PC-3 (cell line): ENCODE measurements at regions not wholly inside any gene's neighbourhood (a gene's known extent, or its start where the extent isn't known, plus 50 kb on each side); places are given as distances from the start of the nearest gene placed in this dataset.

ENCODE experiments used
- ATAC-seq: fragments of 200-7000 bp; cut with Tn5 transposase; 2 replicates; pipeline ENCODE4 v1.9.1; 2020; ENCODE audit warnings: mild to moderate bottlenecking, moderate library complexity
- BruUV-seq: library from RNA; stranded (reverse); fragments of 400-500 nt; replicated peaks from 2 replicates; lab custom pipeline; 2021; lab: Mats Ljungman, UMichigan
- CTCF ChIA-PET: fragments of 300-600 bp; sonication (Branson Sonifier 250); formaldehyde crosslinking; loops from one replicate; lab custom pipeline; 2022; ENCODE audit warnings: antibody characterized with exemption; lab: Charles Lee
- POLR2A ChIA-PET: fragments of 300-600 bp; sonication (Branson Sonifier 250); formaldehyde crosslinking; loops from one replicate; lab custom pipeline; 2022; ENCODE audit warnings: antibody characterized with exemption; ENCODE audit not compliant: unreplicated experiment; lab: Charles Lee
- DNase-seq: peaks from one replicate; pipeline ENCODE4 v3.0.0-alpha.2; 2015
- H2AFZ ChIP-seq: fragments of 300-600 bp; sonication (generic); 2 replicates; pipeline ENCODE4 v1.6.0; 2016; ENCODE audit warnings: antibody characterized with exemption, low read length
- H3F3A ChIP-seq: fragments of 300-600 bp; sonication (generic); one replicate; pipeline ENCODE4 v1.6.0; 2017; ENCODE audit warnings: antibody characterized with exemption, low read length, control low read depth, mild to moderate bottlenecking; ENCODE audit not compliant: unreplicated experiment
- H3K27ac ChIP-seq: fragments of 300-600 bp; sonication (generic); 2 replicates; pipeline ENCODE4 v1.5.1; 2016; ENCODE audit warnings: mild to moderate bottlenecking, low read length
- H3K27me3 ChIP-seq: fragments of 300-600 bp; sonication (generic); 2 replicates; pipeline ENCODE4 v1.6.1; 2016; ENCODE audit warnings: low read length, mixed read lengths
- H3K36me3 ChIP-seq: fragments of 300-600 bp; sonication (generic); 2 replicates; pipeline ENCODE4 v1.6.1; 2016; ENCODE audit warnings: low read depth, mixed run types, low read length, mixed read lengths
- H3K4me1 ChIP-seq: fragments of 300-600 bp; sonication (generic); 2 replicates; pipeline ENCODE4 v1.5.1; 2016; ENCODE audit warnings: low read length; ENCODE audit not compliant: insufficient read depth
- H3K4me2 ChIP-seq: fragments of 300-600 bp; sonication (generic); 2 replicates; pipeline ENCODE4 v1.6.0; 2016; ENCODE audit warnings: low read length
- H3K4me3 ChIP-seq: fragments of 300-600 bp; sonication (generic); 2 replicates; pipeline ENCODE4 v1.5.1; 2016; ENCODE audit warnings: mild to moderate bottlenecking, low read length, mixed read lengths
- H3K79me2 ChIP-seq: fragments of 300-600 bp; sonication (generic); 2 replicates; pipeline ENCODE4 v1.6.1; 2017; ENCODE audit warnings: low read length, mixed read lengths
- H3K9ac ChIP-seq: fragments of 300-600 bp; sonication (generic); 2 replicates; pipeline ENCODE4 v1.6.0; 2016; ENCODE audit warnings: mild to moderate bottlenecking, low read length
- H3K9me2 ChIP-seq: fragments of 300-600 bp; sonication (generic); replicated peaks from 2 replicates; pipeline ENCODE4 v1.6.1; 2016; ENCODE audit warnings: mixed run types, low read length, mixed read lengths
- H3K9me3 ChIP-seq: fragments of 300-600 bp; sonication (generic); 2 replicates; pipeline ENCODE4 v1.6.1; 2016; ENCODE audit warnings: low read length, mixed read lengths
- H4K20me1 ChIP-seq: fragments of 300-600 bp; sonication (generic); 2 replicates; pipeline ENCODE4 v1.6.1; 2016; ENCODE audit warnings: low read length, mixed read lengths
- CTCF ChIP-seq: fragments of 300-600 bp; sonication (generic); conservative IDR thresholded peaks from 2 replicates; pipeline ENCODE4 v1.5.1; 2017; ENCODE audit warnings: antibody characterized with exemption, low read depth, mild to moderate bottlenecking, low read length
- EZH2 ChIP-seq: fragments of 300-600 bp; sonication (generic); IDR thresholded peaks from one replicate; pipeline ENCODE4 v1.6.1; 2017; ENCODE audit warnings: antibody characterized with exemption, mild to moderate bottlenecking, low read length; ENCODE audit not compliant: unreplicated experiment
- EZH2phosphoT487 ChIP-seq: fragments of 300-600 bp; sonication (generic); IDR thresholded peaks from 2 replicates; pipeline ENCODE4 v1.6.1; 2018; ENCODE audit warnings: mild to moderate bottlenecking, antibody characterized with exemption, low read length, borderline replicate concordance
- intact Hi-C: fragments of 100-400 bp; cut with micrococcal nuclease; formaldehyde crosslinking; loops from 2 replicates; pipeline ENCODE4 v1.9.0; 2023

GRCh38 chr12:131312793-131313545 is 359.3 kb downstream of the ADGRD1 start:
- no peak overlapping the region for H3K4me2 ChIP-seq
- no peak overlapping the region for H3K27ac ChIP-seq
- no peak overlapping the region for H3K4me3 ChIP-seq
- ATAC-seq = no peak
- DNase-seq = no peak
- no peaks in the 10 kb centered on the region for H3K36me3 ChIP-seq
- H3K79me2 ChIP-seq = no peaks in the 10 kb centered on the region
- peaks cover 18% of the 10 kb centered on the region for H3K27me3 ChIP-seq
- no peaks in the 10 kb centered on the region for H4K20me1 ChIP-seq
- no peaks in the 10 kb centered on the region for H3F3A ChIP-seq
- CTCF ChIA-PET = no interaction called here
- no peaks in the 10 kb centered on the region for H3K4me1 ChIP-seq
- no peak overlapping the region for H2AFZ ChIP-seq
- H3K9me3 ChIP-seq = no peaks in the 10 kb centered on the region
- no peak overlapping the region for H3K9ac ChIP-seq
- POLR2A ChIA-PET = no interaction called here
- no TSS peak for BruUV-seq
- H3K9me2 ChIP-seq = 0 out of 2 replicates have a peak, but pooled peaks cover 3% of the 10 kb centered on the region
- no peak for TF ChIP-seq EZH2phosphoT487
- no peak for TF ChIP-seq EZH2
- TF ChIP-seq CTCF = no peak
- intact Hi-C loops = no loop called here

DNA sequence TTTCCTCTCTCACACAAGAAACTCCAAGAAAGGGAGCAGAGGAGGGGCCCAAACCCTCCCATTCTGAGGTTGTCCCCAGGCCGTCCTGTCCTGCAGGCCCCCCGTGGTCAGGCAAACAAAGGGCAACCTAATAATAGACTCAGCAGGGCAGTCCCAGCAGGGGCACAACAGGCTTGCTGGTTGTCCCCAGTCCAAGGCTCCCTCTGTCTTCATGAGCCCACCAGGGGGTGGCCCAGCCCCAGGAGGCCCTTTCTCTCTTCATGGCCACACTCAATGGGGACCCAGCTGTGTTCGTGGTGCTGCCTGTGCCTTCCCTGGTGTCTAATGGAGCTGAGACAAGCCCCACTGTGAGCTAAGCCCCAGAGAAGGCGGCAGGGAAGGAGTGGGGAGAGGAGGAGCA is 359.9 kb downstream of the ADGRD1 start:
- no TSS peak for BruUV-seq
- Histone ChIP-seq H3F3A (no peaks in the 10 kb centered on the region), H3K9ac (no peak overlapping the region), H2AFZ (no peak overlapping the region), H3K27me3 (peaks cover 18% of the 10 kb centered on the region), H3K9me2 (0 out of 2 replicates have a peak, but pooled peaks cover 3% of the 10 kb centered on the region), H4K20me1 (no peaks in the 10 kb centered on the region), H3K4me2 (no peak overlapping the region), H3K4me3 (no peak overlapping the region), H3K27ac (no peak overlapping the region), H3K79me2 (no peaks in the 10 kb centered on the region), H3K9me3 (no peaks in the 10 kb centered on the region), H3K4me1 (no peaks in the 10 kb centered on the region), H3K36me3 (no peaks in the 10 kb centered on the region)
- TF ChIP-seq CTCF = no peak
- intact Hi-C loops = no loop called here
- ChIA-PET POLR2A (no interaction called here), CTCF (no interaction called here)
- no peak for ATAC-seq
- DNase-seq = no peak

DNA sequence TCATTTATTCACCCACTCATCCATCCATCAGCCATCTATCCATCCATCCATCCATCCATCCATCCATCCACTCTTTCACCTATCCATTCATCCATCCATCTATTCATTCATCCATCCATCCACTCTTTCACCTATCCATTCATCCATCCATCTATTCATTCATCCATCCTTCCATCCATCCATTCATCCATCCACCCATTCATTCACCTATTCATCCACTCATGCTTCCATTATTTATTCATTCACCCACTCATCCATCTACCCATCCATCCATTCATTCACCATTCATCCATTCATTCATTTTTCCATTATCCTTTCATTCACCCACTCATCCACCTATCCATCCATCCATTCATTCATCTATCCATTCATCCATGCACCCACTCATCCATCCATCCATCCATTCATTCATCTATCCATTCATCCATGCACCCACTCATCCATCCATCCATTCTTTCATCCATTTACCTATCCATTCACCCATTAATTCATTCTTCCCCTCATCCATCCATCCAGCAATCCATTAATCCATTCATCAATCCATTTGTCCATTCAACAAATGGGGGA is 360.9 kb downstream of the ADGRD1 start:
- peaks cover 12% of the 10 kb centered on the region for H3K27me3 ChIP-seq
- H3K9me2 ChIP-seq = 0 out of 2 replicates have a peak, but pooled peaks cover 3% of the 10 kb centered on the region
- ATAC-seq = no peak
- BruUV-seq = no TSS peak
- H4K20me1 ChIP-seq = no peaks in the 10 kb centered on the region
- no peaks in the 10 kb centered on the region for H3K36me3 ChIP-seq
- intact Hi-C loops = no loop called here
- H3K4me2 ChIP-seq = no peak overlapping the region
- H3K4me1 ChIP-seq = no peaks in the 10 kb centered on the region
- H3K4me3 ChIP-seq = no peak overlapping the region
- no peak overlapping the region for H2AFZ ChIP-seq
- TF ChIP-seq EZH2 (no peak), CTCF (no peak)
- H3F3A ChIP-seq = no peaks in the 10 kb centered on the region
- POLR2A ChIA-PET = no interaction called here
- no peaks in the 10 kb centered on the region for H3K79me2 ChIP-seq
- CTCF ChIA-PET = no interaction called here
- DNase-seq = no peak
- H3K9ac ChIP-seq = no peak overlapping the region
- no peak overlapping the region for H3K27ac ChIP-seq
- H3K9me3 ChIP-seq = no peaks in the 10 kb centered on the region
